ENCODE measurements at regions not wholly inside any gene's neighbourhood (a gene's known extent, or its start where the extent isn't known, plus 50 kb on each side); places are given as distances from the start of the nearest gene placed in this dataset.

- TF ChIP-seq POLR2AphosphoS5 (IDR thresholded peaks at IDR 0.05; ENCODE audit: low read depth, low read length) (no peak), TAF1 (IDR thresholded peaks at IDR 0.05; ENCODE audit: borderline replicate concordance, insufficient read depth, low read length) (no peak), FOXP2 (optimal IDR thresholded peaks at IDR 0.05; ENCODE audit: borderline replicate concordance, extremely low read depth, extremely low read length, insufficient read depth) (no peak)
- TF ChIP-seq, protein P1, sequence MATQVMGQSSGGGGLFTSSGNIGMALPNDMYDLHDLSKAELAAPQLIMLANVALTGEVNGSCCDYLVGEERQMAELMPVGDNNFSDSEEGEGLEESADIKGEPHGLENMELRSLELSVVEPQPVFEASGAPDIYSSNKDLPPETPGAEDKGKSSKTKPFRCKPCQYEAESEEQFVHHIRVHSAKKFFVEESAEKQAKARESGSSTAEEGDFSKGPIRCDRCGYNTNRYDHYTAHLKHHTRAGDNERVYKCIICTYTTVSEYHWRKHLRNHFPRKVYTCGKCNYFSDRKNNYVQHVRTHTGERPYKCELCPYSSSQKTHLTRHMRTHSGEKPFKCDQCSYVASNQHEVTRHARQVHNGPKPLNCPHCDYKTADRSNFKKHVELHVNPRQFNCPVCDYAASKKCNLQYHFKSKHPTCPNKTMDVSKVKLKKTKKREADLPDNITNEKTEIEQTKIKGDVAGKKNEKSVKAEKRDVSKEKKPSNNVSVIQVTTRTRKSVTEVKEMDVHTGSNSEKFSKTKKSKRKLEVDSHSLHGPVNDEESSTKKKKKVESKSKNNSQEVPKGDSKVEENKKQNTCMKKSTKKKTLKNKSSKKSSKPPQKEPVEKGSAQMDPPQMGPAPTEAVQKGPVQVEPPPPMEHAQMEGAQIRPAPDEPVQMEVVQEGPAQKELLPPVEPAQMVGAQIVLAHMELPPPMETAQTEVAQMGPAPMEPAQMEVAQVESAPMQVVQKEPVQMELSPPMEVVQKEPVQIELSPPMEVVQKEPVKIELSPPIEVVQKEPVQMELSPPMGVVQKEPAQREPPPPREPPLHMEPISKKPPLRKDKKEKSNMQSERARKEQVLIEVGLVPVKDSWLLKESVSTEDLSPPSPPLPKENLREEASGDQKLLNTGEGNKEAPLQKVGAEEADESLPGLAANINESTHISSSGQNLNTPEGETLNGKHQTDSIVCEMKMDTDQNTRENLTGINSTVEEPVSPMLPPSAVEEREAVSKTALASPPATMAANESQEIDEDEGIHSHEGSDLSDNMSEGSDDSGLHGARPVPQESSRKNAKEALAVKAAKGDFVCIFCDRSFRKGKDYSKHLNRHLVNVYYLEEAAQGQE (IDR thresholded peaks at IDR 0.05; ENCODE audit: insufficient read depth in 1 of 2, low read depth in 2 of 2, low read length in 2 of 2) = no peak
These were observed 55.9 kb upstream of the RNF24 start for GRCh38 chr20:4071178-4071693.
